CD14-positive monocyte (primary cell): ENCODE measurements at regions not wholly inside any gene's neighbourhood (a gene's known extent, or its start where the extent isn't known, plus 50 kb on each side); places are given as distances from the start of the nearest gene placed in this dataset.

Source experiments
- DNase-seq, 3 donors: peaks; one replicate each; pipeline ENCODE4 v3.0.0-alpha.2; 2011 to 2022
- H2AFZ ChIP-seq: 2 replicates; pipeline ENCODE4 v1.6.0; 2012; ENCODE audit warnings: mild to moderate bottlenecking, low read depth, low read length, inconsistent platforms; ENCODE audit not compliant: insufficient read depth, poor library complexity, severe bottlenecking
- H3K27ac ChIP-seq, 2 donors: 1 replicate in 1 of 2; 2 replicates in 1 of 2; pipeline ENCODE4 v1.5.1; 2012 to 2013; ENCODE audit warnings: low read length in 2 of 2, control low read depth in 1 of 2, inconsistent platforms in 1 of 2, low read depth in 1 of 2, mild to moderate bottlenecking in 1 of 2
- H3K27me3 ChIP-seq, 2 donors: one replicate each; pipeline versions ENCODE4 v1.6.0 to v1.6.1; 2011 to 2013; ENCODE audit warnings: low read length in 2 of 2; ENCODE audit not compliant: control insufficient read depth in 2 of 2, insufficient read depth in 2 of 2
- H3K36me3 ChIP-seq, 2 donors: replicated peaks in 1 of 2; 1 replicate in 1 of 2; 2 replicates in 1 of 2; pipeline versions ENCODE4 v1.5.1 to v1.6.1; 2012 to 2013; ENCODE audit warnings: low read length in 2 of 2, control low read depth in 1 of 2, inconsistent platforms in 1 of 2, mild to moderate bottlenecking in 1 of 2; ENCODE audit not compliant: insufficient read depth in 2 of 2, control insufficient read depth in 1 of 2
- H3K4me1 ChIP-seq, 2 donors: 1 replicate in 1 of 2; 2 replicates in 1 of 2; pipeline versions ENCODE4 v1.5.1 to v1.6.1; 2012 to 2013; ENCODE audit warnings: low read length in 2 of 2, control low read depth in 1 of 2, inconsistent platforms in 1 of 2, mild to moderate bottlenecking in 1 of 2, moderate library complexity in 1 of 2; ENCODE audit not compliant: insufficient read depth in 2 of 2, control insufficient read depth in 1 of 2
- H3K4me2 ChIP-seq: replicated peaks from 2 replicates; pipeline ENCODE3; 2012; ENCODE audit warnings: low read length, moderate library complexity, mild to moderate bottlenecking; ENCODE audit not compliant: poor library complexity, severe bottlenecking; ENCODE audit errors: extremely low read depth
- H3K4me3 ChIP-seq, 3 experiments: fragments of 200-600 bp in 1 of 3; sonication (generic) in 1 of 3; replicated peaks in 1 of 3; 1 replicate in 2 of 3; 2 replicates in 1 of 3; pipeline ENCODE4 v1.5.1; 2011 to 2013; ENCODE audit warnings: low read length in 3 of 3, mild to moderate bottlenecking in 3 of 3, control low read depth in 2 of 3, low read depth in 2 of 3, inconsistent platforms in 1 of 3, moderate library complexity in 1 of 3
- H3K79me2 ChIP-seq: 2 replicates; pipeline ENCODE4 v1.6.0; 2012; ENCODE audit warnings: mild to moderate bottlenecking, control low read depth, inconsistent platforms, low read length, moderate library complexity; ENCODE audit not compliant: insufficient read depth
- H3K9ac ChIP-seq: 2 replicates; pipeline ENCODE4 v1.6.0; 2017; ENCODE audit warnings: low read length, mild to moderate bottlenecking; ENCODE audit not compliant: insufficient read depth, poor library complexity, severe bottlenecking
- H3K9me3 ChIP-seq, 2 donors: replicated peaks in 1 of 2; 1 replicate in 1 of 2; 2 replicates in 1 of 2; pipeline versions ENCODE4 v1.5.1 to v1.6.1; 2012 to 2013; ENCODE audit warnings: low read length in 2 of 2, control low read depth in 1 of 2; ENCODE audit not compliant: control insufficient read depth in 1 of 2, insufficient read depth in 1 of 2
- H4K20me1 ChIP-seq: 2 replicates; pipeline ENCODE4 v1.6.0; 2012; ENCODE audit warnings: mild to moderate bottlenecking, low read length, control low read depth, moderate library complexity; ENCODE audit not compliant: insufficient read depth
- H3K27ac Mint-ChIP-seq, 7 donors: one replicate each; pipeline ENCODE4 v1.8.0; 2020; ENCODE audit warnings: mild to moderate bottlenecking in 7 of 7, mixed read lengths in 7 of 7, moderate library complexity in 6 of 7, inconsistent platforms in 2 of 7
- H3K27me3 Mint-ChIP-seq, 3 donors: one replicate each; pipeline ENCODE4 v1.8.0; 2021 to 2022; ENCODE audit warnings: low read depth in 3 of 3, mild to moderate bottlenecking in 3 of 3, mixed read lengths in 3 of 3, moderate library complexity in 3 of 3, inconsistent platforms in 1 of 3
- H3K36me3 Mint-ChIP-seq, 2 donors: one replicate each; pipeline ENCODE4 v1.8.0; 2020; ENCODE audit warnings: mixed read lengths in 2 of 2, inconsistent platforms in 1 of 2, mild to moderate bottlenecking in 1 of 2
- H3K4me1 Mint-ChIP-seq: one replicate; pipeline ENCODE4 v1.8.0; 2020; ENCODE audit warnings: mild to moderate bottlenecking, mixed read lengths
- H3K4me3 Mint-ChIP-seq, 2 donors: one replicate each; pipeline ENCODE4 v1.8.0; 2020; ENCODE audit warnings: mild to moderate bottlenecking in 2 of 2, mixed read lengths in 2 of 2, moderate library complexity in 1 of 2
- H3K9me3 Mint-ChIP-seq, 7 donors: one replicate each; pipeline ENCODE4 v1.8.0; 2020 to 2022; ENCODE audit warnings: mixed read lengths in 7 of 7, mild to moderate bottlenecking in 6 of 7, moderate library complexity in 6 of 7, inconsistent platforms in 2 of 7
- WGBS: methylation state at CpG from one replicate; pipeline ENCODE4 v1.1.5; 2013; ENCODE audit warnings: missing lambda C conversion rate; ENCODE audit not compliant: insufficient coverage; 5-methylcytosine and 5-hydroxymethylcytosine counted together
- intact Hi-C, 2 donors: fragments of 100-400 bp; cut with micrococcal nuclease; formaldehyde crosslinking; loops; one replicate each; pipeline versions ENCODE4 v1.15.0 to v1.15.1; 2023
- TF ChIP-seq, protein P1 (sequence below): fragments of 200-600 bp; IDR thresholded peaks from one replicate; pipeline ENCODE4 v1.8.0; 2022; ENCODE audit warnings: antibody characterized with exemption, mild to moderate bottlenecking

GRCh38 chr16:64705443-64705842 is 416.4 kb downstream of the CDH11 start:
- H3K9me3 ChIP-seq: peaks cover 11 to 17% of the 10 kb centered on the region in 2 donors
- H3K4me3 ChIP-seq: no peak overlapping the region
- H3K4me1 Mint-ChIP-seq: no peaks in the 10 kb centered on the region
- H2AFZ ChIP-seq: no peak overlapping the region
- no peak overlapping the region for H3K4me3 Mint-ChIP-seq
- no peaks in the 10 kb centered on the region for H3K27me3 ChIP-seq
- no peaks in the 10 kb centered on the region for H4K20me1 ChIP-seq
- no peaks in the 10 kb centered on the region for H3K36me3 Mint-ChIP-seq
- no peak overlapping the region for H3K27ac ChIP-seq
- no peak overlapping the region for H3K27ac Mint-ChIP-seq
- H3K27me3 Mint-ChIP-seq: peaks cover 0 to 2% (median 0%) of the 10 kb centered on the region in 3 donors
- TF ChIP-seq, protein P1, sequence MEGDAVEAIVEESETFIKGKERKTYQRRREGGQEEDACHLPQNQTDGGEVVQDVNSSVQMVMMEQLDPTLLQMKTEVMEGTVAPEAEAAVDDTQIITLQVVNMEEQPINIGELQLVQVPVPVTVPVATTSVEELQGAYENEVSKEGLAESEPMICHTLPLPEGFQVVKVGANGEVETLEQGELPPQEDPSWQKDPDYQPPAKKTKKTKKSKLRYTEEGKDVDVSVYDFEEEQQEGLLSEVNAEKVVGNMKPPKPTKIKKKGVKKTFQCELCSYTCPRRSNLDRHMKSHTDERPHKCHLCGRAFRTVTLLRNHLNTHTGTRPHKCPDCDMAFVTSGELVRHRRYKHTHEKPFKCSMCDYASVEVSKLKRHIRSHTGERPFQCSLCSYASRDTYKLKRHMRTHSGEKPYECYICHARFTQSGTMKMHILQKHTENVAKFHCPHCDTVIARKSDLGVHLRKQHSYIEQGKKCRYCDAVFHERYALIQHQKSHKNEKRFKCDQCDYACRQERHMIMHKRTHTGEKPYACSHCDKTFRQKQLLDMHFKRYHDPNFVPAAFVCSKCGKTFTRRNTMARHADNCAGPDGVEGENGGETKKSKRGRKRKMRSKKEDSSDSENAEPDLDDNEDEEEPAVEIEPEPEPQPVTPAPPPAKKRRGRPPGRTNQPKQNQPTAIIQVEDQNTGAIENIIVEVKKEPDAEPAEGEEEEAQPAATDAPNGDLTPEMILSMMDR: no peak
- H3K9ac ChIP-seq: no peak overlapping the region
- intact Hi-C loops: no loop called here
- peaks cover 0 to 10% (median 4%) of the 10 kb centered on the region in 7 donors for H3K9me3 Mint-ChIP-seq
- no CpG with 5 or more reads among the region's 2 CpGs for WGBS
- no peak overlapping the region for H3K4me2 ChIP-seq
- H3K36me3 ChIP-seq: no peaks in the 10 kb centered on the region
- no peaks in the 10 kb centered on the region for H3K79me2 ChIP-seq
- H3K4me1 ChIP-seq: no peaks in the 10 kb centered on the region
- DNase-seq: no peak

GRCh38 chr16:64704386-64704785 is 417.5 kb downstream of the CDH11 start:
- no peak overlapping the region for H3K4me2 ChIP-seq
- no peak for DNase-seq
- no peaks in the 10 kb centered on the region for H3K36me3 ChIP-seq
- Mint-ChIP-seq H3K4me3 (no peak overlapping the region), H3K9me3 (peaks cover 0 to 10% (median 5%) of the 10 kb centered on the region in 7 donors), H3K27me3 (peaks cover 0 to 3% (median 0%) of the 10 kb centered on the region in 3 donors), H3K36me3 (no peaks in the 10 kb centered on the region), H3K4me1 (no peaks in the 10 kb centered on the region), H3K27ac (no peak overlapping the region)
- no peak overlapping the region for H3K9ac ChIP-seq
- WGBS: no CpG with 5 or more reads among the region's 2 CpGs
- H3K4me1 ChIP-seq: no peaks in the 10 kb centered on the region
- no peaks in the 10 kb centered on the region for H3K79me2 ChIP-seq
- intact Hi-C loops: no loop called here
- peaks cover 14 to 15% of the 10 kb centered on the region in 2 donors for H3K9me3 ChIP-seq
- no peaks in the 10 kb centered on the region for H4K20me1 ChIP-seq
- H3K27me3 ChIP-seq: no peaks in the 10 kb centered on the region
- no peak overlapping the region for H3K27ac ChIP-seq
- H2AFZ ChIP-seq: no peak overlapping the region
- TF ChIP-seq, protein P1: no peak
- H3K4me3 ChIP-seq: no peak overlapping the region
